Endothelial cell of umbilical vein (primary cell): ENCODE measurements at regions not wholly inside any gene's neighbourhood (a gene's known extent, or its start where the extent isn't known, plus 50 kb on each side); places are given as distances from the start of the nearest gene placed in this dataset.

ENCODE experiments used
- BruUV-seq: library from RNA; stranded (reverse); fragments of 400-500 nt; replicated peaks from 2 replicates; lab custom pipeline; 2021; lab: Mats Ljungman, UMichigan
- CTCF ChIA-PET: fragments of 300-600, 350-600 bp; sonication (Branson Sonifier 250); formaldehyde crosslinking; loops from one replicate; lab custom pipeline; 2021; ENCODE audit warnings: antibody characterized with exemption, inconsistent platforms; lab: Charles Lee
- POLR2A ChIA-PET: fragments of 300-600, 350-600 bp; sonication (Branson Sonifier 250); formaldehyde crosslinking; loops from one replicate; lab custom pipeline; 2021; ENCODE audit warnings: antibody characterized with exemption, inconsistent platforms; lab: Charles Lee
- DNase-seq: peaks from one replicate; pipeline ENCODE4 v3.0.0-alpha.2; 2011; ENCODE audit warnings: low read depth, low spot score
- FAIRE-seq: peaks from 2 replicates; lab custom pipeline; 2011; peaks lifted over from hg19 to GRCh38; lab: Jason Lieb, UNC
- H2AFZ ChIP-seq: 2 replicates; pipeline ENCODE4 v1.6.0; 2012; ENCODE audit warnings: low read depth, low read length, control low read depth, inconsistent platforms
- H3K27ac ChIP-seq: 2 replicates; pipeline ENCODE4 v1.5.1; 2011; ENCODE audit warnings: low read depth, mild to moderate bottlenecking, control low read depth, low read length, moderate library complexity; ENCODE audit not compliant: insufficient read depth
- H3K27me3 ChIP-seq, 2 experiments: 2 replicates each; pipeline versions ENCODE4 v1.6.0 to v1.6.1; 2011; ENCODE audit warnings: low read length in 2 of 2, mixed read lengths in 1 of 2; ENCODE audit not compliant: control insufficient read depth in 2 of 2, insufficient read depth in 2 of 2
- H3K36me3 ChIP-seq, 2 experiments: 2 replicates in 1 of 2; 3 replicates in 1 of 2; pipeline ENCODE4 v1.5.1; 2011; ENCODE audit warnings: low read length in 2 of 2, mild to moderate bottlenecking in 1 of 2, moderate library complexity in 1 of 2; ENCODE audit not compliant: control insufficient read depth in 2 of 2, insufficient read depth in 2 of 2; ENCODE audit errors: extremely low read depth in 1 of 2
- H3K4me1 ChIP-seq: 3 replicates; pipeline ENCODE4 v1.5.1; 2011; ENCODE audit warnings: mild to moderate bottlenecking, low read length; ENCODE audit not compliant: control insufficient read depth, insufficient read depth; ENCODE audit errors: extremely low read depth
- H3K4me2 ChIP-seq: 2 replicates; pipeline ENCODE4 v1.6.1; 2011; ENCODE audit warnings: low read length, control low read depth, mixed read lengths; ENCODE audit not compliant: insufficient read depth
- H3K4me3 ChIP-seq, 3 experiments: fragments of 200-600 bp in 1 of 3; sonication (generic), shearing (Covaris generic) in 1 of 3; replicated peaks in 1 of 3; 2 replicates each; pipeline ENCODE4 v1.5.1; 2011 to 2016; ENCODE audit warnings: control low read depth in 3 of 3, low read length in 3 of 3, mild to moderate bottlenecking in 2 of 3, inconsistent platforms in 1 of 3, low read depth in 1 of 3, moderate library complexity in 1 of 3; ENCODE audit not compliant: insufficient read depth in 1 of 3
- H3K79me2 ChIP-seq: 2 replicates; pipeline ENCODE4 v1.6.0; 2012; ENCODE audit warnings: low read length, inconsistent platforms; ENCODE audit not compliant: control insufficient read depth, insufficient read depth
- H3K9ac ChIP-seq: replicated peaks from 2 replicates; pipeline ENCODE3; 2011; ENCODE audit warnings: low read length, control low read depth; ENCODE audit not compliant: insufficient read depth; ENCODE audit errors: extremely low read depth
- H3K9me1 ChIP-seq: replicated peaks from 3 replicates; pipeline ENCODE4 v1.6.0; 2011; ENCODE audit warnings: mild to moderate bottlenecking, low read length; ENCODE audit not compliant: control insufficient read depth, insufficient read depth; ENCODE audit errors: extremely low read depth
- H3K9me3 ChIP-seq: replicated peaks from 2 replicates; pipeline ENCODE4 v1.5.1; 2012; ENCODE audit warnings: low read length, inconsistent platforms; ENCODE audit not compliant: control insufficient read depth, insufficient read depth
- H4K20me1 ChIP-seq: replicated peaks from 2 replicates; pipeline ENCODE3; 2011; ENCODE audit warnings: mild to moderate bottlenecking, low read length; ENCODE audit not compliant: control insufficient read depth, insufficient read depth; ENCODE audit errors: extremely low read depth
- EZH2 ChIP-seq: IDR thresholded peaks from 2 replicates; pipeline ENCODE4 v1.6.1; 2012; ENCODE audit warnings: borderline replicate concordance, low read depth, mild to moderate bottlenecking, moderate library complexity, low read length, inconsistent platforms; ENCODE audit not compliant: severe bottlenecking
- FOS ChIP-seq: IDR thresholded peaks from 2 replicates; pipeline ENCODE4 v1.6.1; 2011; ENCODE audit warnings: mild to moderate bottlenecking, low read length, moderate library complexity, borderline replicate concordance; ENCODE audit not compliant: insufficient read depth
- GATA2 ChIP-seq: IDR thresholded peaks from 2 replicates; pipeline ENCODE4 v1.7.0; 2011; ENCODE audit warnings: low read depth, mild to moderate bottlenecking, moderate library complexity, mixed read lengths, low read length; ENCODE audit not compliant: insufficient read length, insufficient read depth
- JUN ChIP-seq: IDR thresholded peaks from 2 replicates; pipeline ENCODE4 v1.6.1; 2011; ENCODE audit warnings: borderline replicate concordance, low read depth; ENCODE audit not compliant: insufficient read length, insufficient read depth
- MYC ChIP-seq: IDR thresholded peaks from one replicate; pipeline ENCODE4 v1.6.1; 2011; ENCODE audit warnings: mild to moderate bottlenecking, low read depth, low read length
- POLR2A ChIP-seq: IDR thresholded peaks from 2 replicates; pipeline ENCODE4 v1.6.1; 2012; ENCODE audit warnings: low read depth, mild to moderate bottlenecking, control low read depth, low read length
- POLR2AphosphoS5 ChIP-seq: IDR thresholded peaks from 2 replicates; pipeline ENCODE4 v1.6.1; 2012; ENCODE audit warnings: low read depth, mild to moderate bottlenecking, control low read depth, low read length, moderate library complexity; ENCODE audit not compliant: insufficient read depth
- dilution Hi-C: fragments of 300-500 bp; cut with MboI; formaldehyde crosslinking; loops from one replicate; pipeline ENCODE4 v1.15.0; 2019; ENCODE audit warnings: low sequenced_read_pairs; ENCODE audit not compliant: extremely low pct_ligation_motif_present
- intact Hi-C: fragments of 100-400 bp; cut with micrococcal nuclease; formaldehyde crosslinking; loops from one replicate; pipeline ENCODE4 v1.10.0; 2022
- TF ChIP-seq, protein P1 (sequence below), 2 donors: IDR thresholded peaks; 1 replicate in 1 of 2; 2 replicates in 1 of 2; pipeline ENCODE4 v1.5.1; 2011; ENCODE audit warnings: low read length in 2 of 2, mild to moderate bottlenecking in 2 of 2, moderate library complexity in 2 of 2, control low read depth in 1 of 2, inconsistent platforms in 1 of 2, low read depth in 1 of 2; ENCODE audit not compliant: insufficient read depth in 1 of 2; ENCODE audit errors: extremely low read depth in 1 of 2
- TF ChIP-seq, protein P2 (sequence below): IDR thresholded peaks from 2 replicates; pipeline ENCODE4 v1.6.1; 2011; ENCODE audit not compliant: insufficient read depth, insufficient read length

DNA sequence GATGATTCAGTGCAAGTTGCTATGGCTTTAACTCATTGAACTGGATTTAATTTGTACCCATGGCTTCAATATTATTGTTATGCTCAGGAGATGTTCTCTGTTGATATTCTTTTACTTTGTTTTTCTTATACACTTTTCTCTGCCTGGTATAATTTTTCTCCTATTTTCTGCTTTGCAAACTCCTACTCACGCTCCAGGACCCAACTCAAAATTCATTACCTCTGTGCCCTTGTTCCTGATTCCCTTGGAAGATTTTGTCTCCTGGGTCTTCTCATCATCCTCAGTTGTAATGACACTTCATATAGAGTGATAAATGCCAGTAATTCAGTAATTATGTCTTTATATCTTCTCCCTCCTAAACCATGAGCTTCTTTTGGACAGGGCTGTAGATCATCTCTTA lies 259.9 kb upstream of the JADE1 start:
- Histone ChIP-seq H3K9ac (no peak overlapping the region), H3K36me3 (no peaks in the 10 kb centered on the region), H3K4me3 (no peak overlapping the region), H4K20me1 (no peaks in the 10 kb centered on the region), H3K27ac (no peak overlapping the region), H3K79me2 (no peaks in the 10 kb centered on the region), H3K9me3 (no peaks in the 10 kb centered on the region), H3K4me1 (peaks cover 16% of the 10 kb centered on the region), H3K9me1 (no peaks in the 10 kb centered on the region), H3K27me3 (no peaks in the 10 kb centered on the region), H2AFZ (no peak overlapping the region), H3K4me2 (no peak overlapping the region)
- intact Hi-C loops (no loop called here), dilution Hi-C loops (no loop called here)
- ChIA-PET POLR2A (no interaction called here), CTCF (no interaction called here)
- TF ChIP-seq FOS (no peak), POLR2A (no peak), JUN (no peak)
- TF ChIP-seq, protein P1, sequence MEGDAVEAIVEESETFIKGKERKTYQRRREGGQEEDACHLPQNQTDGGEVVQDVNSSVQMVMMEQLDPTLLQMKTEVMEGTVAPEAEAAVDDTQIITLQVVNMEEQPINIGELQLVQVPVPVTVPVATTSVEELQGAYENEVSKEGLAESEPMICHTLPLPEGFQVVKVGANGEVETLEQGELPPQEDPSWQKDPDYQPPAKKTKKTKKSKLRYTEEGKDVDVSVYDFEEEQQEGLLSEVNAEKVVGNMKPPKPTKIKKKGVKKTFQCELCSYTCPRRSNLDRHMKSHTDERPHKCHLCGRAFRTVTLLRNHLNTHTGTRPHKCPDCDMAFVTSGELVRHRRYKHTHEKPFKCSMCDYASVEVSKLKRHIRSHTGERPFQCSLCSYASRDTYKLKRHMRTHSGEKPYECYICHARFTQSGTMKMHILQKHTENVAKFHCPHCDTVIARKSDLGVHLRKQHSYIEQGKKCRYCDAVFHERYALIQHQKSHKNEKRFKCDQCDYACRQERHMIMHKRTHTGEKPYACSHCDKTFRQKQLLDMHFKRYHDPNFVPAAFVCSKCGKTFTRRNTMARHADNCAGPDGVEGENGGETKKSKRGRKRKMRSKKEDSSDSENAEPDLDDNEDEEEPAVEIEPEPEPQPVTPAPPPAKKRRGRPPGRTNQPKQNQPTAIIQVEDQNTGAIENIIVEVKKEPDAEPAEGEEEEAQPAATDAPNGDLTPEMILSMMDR (IDR thresholded peaks at IDR 0.05; ENCODE audit: extremely low read depth in 1 of 2, insufficient read depth in 1 of 2, low read depth in 1 of 2, low read length in 2 of 2): no peak
- TF ChIP-seq, protein P2, sequence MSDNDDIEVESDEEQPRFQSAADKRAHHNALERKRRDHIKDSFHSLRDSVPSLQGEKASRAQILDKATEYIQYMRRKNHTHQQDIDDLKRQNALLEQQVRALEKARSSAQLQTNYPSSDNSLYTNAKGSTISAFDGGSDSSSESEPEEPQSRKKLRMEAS: no peak
- no peak for DNase-seq
- BruUV-seq: no TSS peak
- FAIRE-seq: no peak

DNA sequence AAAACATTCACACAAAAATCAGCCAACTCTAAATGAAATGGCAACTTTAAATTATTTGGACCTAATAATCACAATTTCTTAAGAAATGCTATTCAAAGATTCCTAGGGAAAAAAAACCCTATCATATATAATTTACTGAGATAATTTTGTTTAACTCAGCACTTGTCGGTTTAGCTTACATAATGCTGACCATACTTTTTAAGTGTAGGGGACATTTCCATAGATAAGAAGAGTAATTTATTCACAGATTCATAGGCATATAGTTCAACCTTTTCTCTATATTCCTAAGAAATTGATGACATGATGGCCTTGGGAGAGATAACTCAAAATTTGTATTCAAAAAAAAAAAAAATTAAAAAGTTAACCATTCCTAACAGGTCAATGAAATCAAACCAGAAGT lies 260.8 kb upstream of the PGRMC2 start:
- H3K4me2 ChIP-seq: no peak overlapping the region
- H3K9me3 ChIP-seq: no peaks in the 10 kb centered on the region
- H3K4me3 ChIP-seq: no peak overlapping the region
- H3K9ac ChIP-seq: no peak overlapping the region
- no peak overlapping the region for H3K27ac ChIP-seq
- no peaks in the 10 kb centered on the region for H3K9me1 ChIP-seq
- ChIA-PET CTCF (interaction anchor here (1.7 kb wide), 1 partner anchor 94 kb away, joined by 5 read pairs; no protein-coding TSS in a partner anchor), POLR2A (no interaction called here)
- no peaks in the 10 kb centered on the region for H3K27me3 ChIP-seq
- no peaks in the 10 kb centered on the region for H3K79me2 ChIP-seq
- no peak for TF ChIP-seq POLR2AphosphoS5
- TF ChIP-seq JUN: no peak
- TF ChIP-seq FOS: no peak
- TF ChIP-seq, protein P1 (IDR thresholded peaks at IDR 0.05; ENCODE audit: extremely low read depth in 1 of 2, insufficient read depth in 1 of 2, low read depth in 1 of 2, low read length in 2 of 2): no peak
- TF ChIP-seq GATA2: no peak
- no peak for TF ChIP-seq MYC
- no peak for TF ChIP-seq EZH2
- TF ChIP-seq POLR2A: no peak
- TF ChIP-seq, protein P2: no peak
- H3K36me3 ChIP-seq: no peaks in the 10 kb centered on the region
- dilution Hi-C loops: no loop called here
- DNase-seq: no peak
- BruUV-seq: no TSS peak
- H2AFZ ChIP-seq: no peak overlapping the region
- intact Hi-C loops: no loop called here
- peaks cover 7% of the 10 kb centered on the region for H3K4me1 ChIP-seq
- no peaks in the 10 kb centered on the region for H4K20me1 ChIP-seq
- no peak for FAIRE-seq
